ENCODE measurements at regions not wholly inside any gene's neighbourhood (a gene's known extent, or its start where the extent isn't known, plus 50 kb on each side); places are given as distances from the start of the nearest gene placed in this dataset.

DNA sequence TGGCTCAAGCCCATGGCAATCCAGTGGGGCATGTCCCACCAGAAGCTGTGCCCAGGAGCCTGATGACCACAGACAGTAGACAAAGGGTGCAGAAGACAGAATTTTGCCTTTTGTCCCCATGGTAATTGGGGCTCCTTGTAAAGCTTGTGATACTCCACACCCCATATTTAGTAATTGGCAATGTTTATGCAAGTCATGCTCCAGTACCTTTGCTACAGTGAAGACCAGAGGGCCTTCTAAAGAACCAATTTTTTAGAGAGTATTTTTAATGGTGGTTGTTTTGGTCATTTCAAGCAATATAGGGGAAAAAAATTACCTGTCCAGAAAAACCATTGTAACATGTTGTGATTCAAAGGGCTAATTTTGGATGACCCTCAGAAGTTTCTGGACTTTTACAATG is 194.8 kb downstream of the ANAPC1 start:
- TF ChIP-seq EZH2phosphoT487 (IDR thresholded peaks at IDR 0.05; ENCODE audit: borderline replicate concordance, low read depth, low read length) (no peak), CTCF (conservative IDR thresholded peaks at IDR 0.05; ENCODE audit: low read length) (no peak)
